Neutrophil (primary cell): ENCODE measurements at regions not wholly inside any gene's neighbourhood (a gene's known extent, or its start where the extent isn't known, plus 50 kb on each side); places are given as distances from the start of the nearest gene placed in this dataset.

Experiments
- H3K27ac ChIP-seq: fragments of 200-600 bp; sonication (generic); 2 replicates; pipeline ENCODE4 v1.5.1; 2016; ENCODE audit warnings: mild to moderate bottlenecking, moderate library complexity
- H3K27me3 ChIP-seq: fragments of 200-600 bp; sonication (generic); 2 replicates; pipeline ENCODE4 v1.6.0; 2016; ENCODE audit warnings: mild to moderate bottlenecking
- H3K36me3 ChIP-seq: fragments of 200-600 bp; sonication (generic); 2 replicates; pipeline ENCODE4 v1.5.1; 2017
- H3K4me1 ChIP-seq, 2 experiments: fragments of 200-600 bp in 1 of 2; sonication (generic) in 1 of 2; 1 replicate in 1 of 2; 2 replicates in 1 of 2; pipeline versions ENCODE4 v1.5.1 to v1.6.1; 2013 to 2016; ENCODE audit warnings: low read depth in 1 of 2, low read length in 1 of 2, mild to moderate bottlenecking in 1 of 2, moderate library complexity in 1 of 2; ENCODE audit not compliant: control insufficient read depth in 1 of 2, insufficient read depth in 1 of 2
- H3K4me3 ChIP-seq, 2 experiments: fragments of 200-600 bp in 1 of 2; sonication (generic) in 1 of 2; 1 replicate in 1 of 2; 2 replicates in 1 of 2; pipeline ENCODE4 v1.5.1; 2013 to 2016; ENCODE audit warnings: low read depth in 1 of 2, low read length in 1 of 2, mild to moderate bottlenecking in 1 of 2, moderate library complexity in 1 of 2
- H3K9me3 ChIP-seq: fragments of 200-600 bp; sonication (generic); 2 replicates; pipeline ENCODE4 v1.5.1; 2016
- CTCF ChIP-seq: fragments of 200-600 bp; sonication (generic); IDR thresholded peaks from 2 replicates; pipeline ENCODE4 v1.5.1; 2016; ENCODE audit warnings: antibody characterized with exemption

- Histone ChIP-seq H3K27ac (no peak overlapping the region), H3K9me3 (no peaks in the 10 kb centered on the region), H3K4me3 (no peak overlapping the region), H3K36me3 (no peaks in the 10 kb centered on the region), H3K4me1 (no peaks in the 10 kb centered on the region), H3K27me3 (no peaks in the 10 kb centered on the region)
- no peak for TF ChIP-seq CTCF
Observed at GRCh38 chr18:37654034-37654433, 88.4 kb upstream of the CELF4 start.

GRCh38 chr18:37653618-37654017, 88.0 kb upstream of the CELF4 start:
- Histone ChIP-seq H3K27ac (no peak overlapping the region), H3K9me3 (no peaks in the 10 kb centered on the region), H3K4me3 (no peak overlapping the region), H3K27me3 (no peaks in the 10 kb centered on the region), H3K36me3 (no peaks in the 10 kb centered on the region), H3K4me1 (no peaks in the 10 kb centered on the region)
- TF ChIP-seq CTCF = no peak

GRCh38 chr18:37649930-37650329, 84.3 kb upstream of the CELF4 start:
- H3K27ac ChIP-seq = no peak overlapping the region
- no peaks in the 10 kb centered on the region for H3K27me3 ChIP-seq
- no peaks in the 10 kb centered on the region for H3K36me3 ChIP-seq
- H3K4me3 ChIP-seq = no peak overlapping the region
- no peak for TF ChIP-seq CTCF
- H3K4me1 ChIP-seq = no peaks in the 10 kb centered on the region
- H3K9me3 ChIP-seq = no peaks in the 10 kb centered on the region

- no peaks in the 10 kb centered on the region for H3K4me1 ChIP-seq
- no peak overlapping the region for H3K27ac ChIP-seq
Observed at GRCh38 chr18:37649416-37649815, 83.8 kb upstream of the CELF4 start.

GRCh38 chr18:37641573-37641972, 76.0 kb upstream of the CELF4 start:
- Histone ChIP-seq H3K4me3 (no peak overlapping the region), H3K27me3 (no peaks in the 10 kb centered on the region), H3K4me1 (no peaks in the 10 kb centered on the region), H3K27ac (no peak overlapping the region), H3K36me3 (no peaks in the 10 kb centered on the region), H3K9me3 (no peaks in the 10 kb centered on the region)
- no peak for TF ChIP-seq CTCF

More at GRCh38 chr18:37649416-37649815, 83.8 kb upstream of the CELF4 start:
- TF ChIP-seq CTCF = no peak
- H3K4me3 ChIP-seq = no peak overlapping the region
- H3K36me3 ChIP-seq = no peaks in the 10 kb centered on the region
- no peaks in the 10 kb centered on the region for H3K9me3 ChIP-seq
- H3K27me3 ChIP-seq = no peaks in the 10 kb centered on the region

GRCh38 chr18:37640504-37640903, 74.9 kb upstream of the CELF4 start:
- no peak overlapping the region for H3K27ac ChIP-seq
- no peak for TF ChIP-seq CTCF
- H3K4me1 ChIP-seq = no peaks in the 10 kb centered on the region
- no peaks in the 10 kb centered on the region for H3K27me3 ChIP-seq
- no peak overlapping the region for H3K4me3 ChIP-seq
- no peaks in the 10 kb centered on the region for H3K36me3 ChIP-seq
- no peaks in the 10 kb centered on the region for H3K9me3 ChIP-seq
